ENCODE measurements at regions not wholly inside any gene's neighbourhood (a gene's known extent, or its start where the extent isn't known, plus 50 kb on each side); places are given as distances from the start of the nearest gene placed in this dataset.

- no peak overlapping the region for H3K4me3 ChIP-seq (replicated peaks; ENCODE audit: low read depth, low read length)
- no peak for DNase-seq (ENCODE audit: low read depth)
- TF ChIP-seq CTCF (IDR thresholded peaks at IDR 0.05; ENCODE audit: low read length, missing control alignments): no peak
Measured at GRCh38 chr18:78624646-78625279, 354.9 kb upstream of the SALL3 start.

- no peak for DNase-seq (ENCODE audit: low read depth)
- no peak for TF ChIP-seq CTCF (IDR thresholded peaks at IDR 0.05; ENCODE audit: low read length, missing control alignments)
- H3K4me3 ChIP-seq (replicated peaks; ENCODE audit: low read depth, low read length): no peak overlapping the region
Measured at GRCh38 chr18:78625847-78626246, 353.8 kb upstream of the SALL3 start.

GRCh38 chr18:78627551-78628346, 351.9 kb upstream of the SALL3 start:
- DNase-seq (ENCODE audit: low read depth): no peak
- H3K4me3 ChIP-seq (replicated peaks; ENCODE audit: low read depth, low read length): no peak overlapping the region
- TF ChIP-seq CTCF (IDR thresholded peaks at IDR 0.05; ENCODE audit: low read length, missing control alignments): no peak

GRCh38 chr18:78629426-78629825, 350.2 kb upstream of the SALL3 start:
- no peak for DNase-seq (ENCODE audit: low read depth)
- no peak for TF ChIP-seq CTCF (IDR thresholded peaks at IDR 0.05; ENCODE audit: low read length, missing control alignments)

GRCh38 chr18:78630356-78630755, 349.3 kb upstream of the SALL3 start:
- no peak for DNase-seq (ENCODE audit: low read depth)
- no peak overlapping the region for H3K4me3 ChIP-seq (replicated peaks; ENCODE audit: low read depth, low read length)
- no peak for TF ChIP-seq CTCF (IDR thresholded peaks at IDR 0.05; ENCODE audit: low read length, missing control alignments)

More at GRCh38 chr18:78629426-78629825, 350.2 kb upstream of the SALL3 start:
- no peak overlapping the region for H3K4me3 ChIP-seq (replicated peaks; ENCODE audit: low read depth, low read length)

GRCh38 chr18:78630981-78631510, 348.6 kb upstream of the SALL3 start:
- no peak for DNase-seq (ENCODE audit: low read depth)
- H3K4me3 ChIP-seq (replicated peaks; ENCODE audit: low read depth, low read length): no peak overlapping the region
- no peak for TF ChIP-seq CTCF (IDR thresholded peaks at IDR 0.05; ENCODE audit: low read length, missing control alignments)

All from fibroblast of pulmonary artery (primary cell).